GM23338 (cell line): ENCODE measurements at regions not wholly inside any gene's neighbourhood (a gene's known extent, or its start where the extent isn't known, plus 50 kb on each side); places are given as distances from the start of the nearest gene placed in this dataset.

Source experiments
- ATAC-seq: fragments of 200-7000 bp; cut with Tn5 transposase; 3 replicates; pipeline ENCODE4 v1.9.1; 2020
- DNase-seq: peaks from one replicate; pipeline ENCODE4 v3.0.0-alpha.2; 2015; ENCODE audit warnings: low spot score
- H2AFZ ChIP-seq: fragments of 200-600 bp; sonication (generic); 2 replicates; pipeline ENCODE4 v1.8.0; 2016; ENCODE audit warnings: antibody characterized with exemption, mild to moderate bottlenecking, moderate library complexity
- H3F3A ChIP-seq: fragments of 200-600 bp; sonication (generic); replicated peaks from 2 replicates; pipeline ENCODE4 v1.8.0; 2017; ENCODE audit warnings: antibody characterized with exemption, mixed run types, low read depth
- H3K27ac ChIP-seq: fragments of 200-600 bp; sonication (generic); 2 replicates; pipeline ENCODE4 v1.6.1; 2016; ENCODE audit warnings: low read depth
- H3K27me3 ChIP-seq: fragments of 200-600 bp; sonication (generic); 2 replicates; pipeline ENCODE4 v1.8.0; 2016; ENCODE audit warnings: mild to moderate bottlenecking, mixed run types, moderate library complexity; ENCODE audit not compliant: insufficient read depth
- H3K36me3 ChIP-seq: fragments of 200-600 bp; sonication (generic); 2 replicates; pipeline ENCODE4 v1.8.0; 2016; ENCODE audit warnings: mild to moderate bottlenecking; ENCODE audit not compliant: insufficient read depth
- H3K4me1 ChIP-seq: fragments of 200-600 bp; sonication (generic); 2 replicates; pipeline ENCODE4 v1.8.0; 2016; ENCODE audit warnings: mild to moderate bottlenecking, moderate library complexity; ENCODE audit not compliant: insufficient read depth
- H3K4me2 ChIP-seq: fragments of 200-600 bp; sonication (generic); 2 replicates; pipeline ENCODE4 v1.7.1; 2017; ENCODE audit warnings: mixed run types
- H3K4me3 ChIP-seq: fragments of 200-600 bp; sonication (generic); 2 replicates; pipeline ENCODE4 v1.6.1; 2016; ENCODE audit warnings: mixed run types
- H3K79me2 ChIP-seq: fragments of 200-600 bp; sonication (generic); replicated peaks from 2 replicates; pipeline ENCODE4 v1.8.0; 2017; ENCODE audit warnings: mild to moderate bottlenecking; ENCODE audit not compliant: insufficient read depth
- H3K9me2 ChIP-seq: fragments of 200-600 bp; sonication (generic); 2 replicates; pipeline ENCODE4 v1.8.0; 2017; ENCODE audit not compliant: insufficient read depth
- H4K20me1 ChIP-seq: fragments of 200-600 bp; sonication (generic); replicated peaks from 2 replicates; pipeline ENCODE4 v1.8.0; 2017; ENCODE audit warnings: mild to moderate bottlenecking; ENCODE audit not compliant: insufficient read depth
- H3K27ac Mint-ChIP-seq: 2 replicates; pipeline ENCODE4 v1.8.0; 2020; ENCODE audit warnings: inconsistent platforms, mild to moderate bottlenecking, moderate library complexity, mixed read lengths
- H3K27me3 Mint-ChIP-seq: 3 replicates; pipeline ENCODE4 v1.8.0; 2022; ENCODE audit warnings: low read depth, mild to moderate bottlenecking, moderate library complexity, mixed read lengths, inconsistent platforms; ENCODE audit not compliant: insufficient read depth, poor library complexity
- H3K36me3 Mint-ChIP-seq: 3 replicates; pipeline ENCODE4 v1.8.0; 2021; ENCODE audit warnings: low read depth, mild to moderate bottlenecking, inconsistent platforms, moderate library complexity, mixed read lengths
- H3K4me1 Mint-ChIP-seq: 3 replicates; pipeline ENCODE4 v1.8.0; 2020; ENCODE audit warnings: mild to moderate bottlenecking, inconsistent platforms, mixed read lengths
- H3K4me3 Mint-ChIP-seq: 3 replicates; pipeline ENCODE4 v1.8.0; 2021; ENCODE audit warnings: moderate library complexity, mild to moderate bottlenecking, inconsistent platforms, mixed read lengths
- H3K9me3 Mint-ChIP-seq: 3 replicates; pipeline ENCODE4 v1.8.0; 2020; ENCODE audit warnings: moderate library complexity, mild to moderate bottlenecking, inconsistent platforms, mixed read lengths
- CREB1 ChIP-seq: fragments of 250-450 bp; sonication (Bioruptor Pico); IDR thresholded peaks from 2 replicates; pipeline ENCODE4 v1.5.0; 2020; ENCODE audit warnings: low read depth, mild to moderate bottlenecking, moderate library complexity
- TF ChIP-seq, protein P1 (sequence below): fragments of 250-450 bp; sonication (Bioruptor Pico); IDR thresholded peaks from 2 replicates; pipeline ENCODE4 v1.5.0; 2020; ENCODE audit warnings: mild to moderate bottlenecking, moderate library complexity
- TF ChIP-seq, protein P2 (sequence below): IDR thresholded peaks from one replicate; pipeline ENCODE4 v1.6.1; 2018; ENCODE audit warnings: antibody characterized with exemption; ENCODE audit not compliant: unreplicated experiment

GRCh38 chr5:148903587-148903986 lies 77.2 kb downstream of the ADRB2 start:
- no peaks in the 10 kb centered on the region for H3K9me3 Mint-ChIP-seq
- Histone ChIP-seq H3K4me3 (no peak overlapping the region), H3K9me2 (peaks cover 8% of the 10 kb centered on the region; the same call in 1 of the 2 replicates), H3K27ac (no peak overlapping the region), H4K20me1 (no peaks in the 10 kb centered on the region), H3K79me2 (no peaks in the 10 kb centered on the region), H3K4me2 (no peak overlapping the region), H3K27me3 (no peaks in the 10 kb centered on the region), H3K4me1 (peaks cover 5% of the 10 kb centered on the region; the same call in 1 of the 2 replicates), H2AFZ (no peak overlapping the region), H3F3A (no peaks in the 10 kb centered on the region), H3K36me3 (no peaks in the 10 kb centered on the region)
- TF ChIP-seq, protein P1, sequence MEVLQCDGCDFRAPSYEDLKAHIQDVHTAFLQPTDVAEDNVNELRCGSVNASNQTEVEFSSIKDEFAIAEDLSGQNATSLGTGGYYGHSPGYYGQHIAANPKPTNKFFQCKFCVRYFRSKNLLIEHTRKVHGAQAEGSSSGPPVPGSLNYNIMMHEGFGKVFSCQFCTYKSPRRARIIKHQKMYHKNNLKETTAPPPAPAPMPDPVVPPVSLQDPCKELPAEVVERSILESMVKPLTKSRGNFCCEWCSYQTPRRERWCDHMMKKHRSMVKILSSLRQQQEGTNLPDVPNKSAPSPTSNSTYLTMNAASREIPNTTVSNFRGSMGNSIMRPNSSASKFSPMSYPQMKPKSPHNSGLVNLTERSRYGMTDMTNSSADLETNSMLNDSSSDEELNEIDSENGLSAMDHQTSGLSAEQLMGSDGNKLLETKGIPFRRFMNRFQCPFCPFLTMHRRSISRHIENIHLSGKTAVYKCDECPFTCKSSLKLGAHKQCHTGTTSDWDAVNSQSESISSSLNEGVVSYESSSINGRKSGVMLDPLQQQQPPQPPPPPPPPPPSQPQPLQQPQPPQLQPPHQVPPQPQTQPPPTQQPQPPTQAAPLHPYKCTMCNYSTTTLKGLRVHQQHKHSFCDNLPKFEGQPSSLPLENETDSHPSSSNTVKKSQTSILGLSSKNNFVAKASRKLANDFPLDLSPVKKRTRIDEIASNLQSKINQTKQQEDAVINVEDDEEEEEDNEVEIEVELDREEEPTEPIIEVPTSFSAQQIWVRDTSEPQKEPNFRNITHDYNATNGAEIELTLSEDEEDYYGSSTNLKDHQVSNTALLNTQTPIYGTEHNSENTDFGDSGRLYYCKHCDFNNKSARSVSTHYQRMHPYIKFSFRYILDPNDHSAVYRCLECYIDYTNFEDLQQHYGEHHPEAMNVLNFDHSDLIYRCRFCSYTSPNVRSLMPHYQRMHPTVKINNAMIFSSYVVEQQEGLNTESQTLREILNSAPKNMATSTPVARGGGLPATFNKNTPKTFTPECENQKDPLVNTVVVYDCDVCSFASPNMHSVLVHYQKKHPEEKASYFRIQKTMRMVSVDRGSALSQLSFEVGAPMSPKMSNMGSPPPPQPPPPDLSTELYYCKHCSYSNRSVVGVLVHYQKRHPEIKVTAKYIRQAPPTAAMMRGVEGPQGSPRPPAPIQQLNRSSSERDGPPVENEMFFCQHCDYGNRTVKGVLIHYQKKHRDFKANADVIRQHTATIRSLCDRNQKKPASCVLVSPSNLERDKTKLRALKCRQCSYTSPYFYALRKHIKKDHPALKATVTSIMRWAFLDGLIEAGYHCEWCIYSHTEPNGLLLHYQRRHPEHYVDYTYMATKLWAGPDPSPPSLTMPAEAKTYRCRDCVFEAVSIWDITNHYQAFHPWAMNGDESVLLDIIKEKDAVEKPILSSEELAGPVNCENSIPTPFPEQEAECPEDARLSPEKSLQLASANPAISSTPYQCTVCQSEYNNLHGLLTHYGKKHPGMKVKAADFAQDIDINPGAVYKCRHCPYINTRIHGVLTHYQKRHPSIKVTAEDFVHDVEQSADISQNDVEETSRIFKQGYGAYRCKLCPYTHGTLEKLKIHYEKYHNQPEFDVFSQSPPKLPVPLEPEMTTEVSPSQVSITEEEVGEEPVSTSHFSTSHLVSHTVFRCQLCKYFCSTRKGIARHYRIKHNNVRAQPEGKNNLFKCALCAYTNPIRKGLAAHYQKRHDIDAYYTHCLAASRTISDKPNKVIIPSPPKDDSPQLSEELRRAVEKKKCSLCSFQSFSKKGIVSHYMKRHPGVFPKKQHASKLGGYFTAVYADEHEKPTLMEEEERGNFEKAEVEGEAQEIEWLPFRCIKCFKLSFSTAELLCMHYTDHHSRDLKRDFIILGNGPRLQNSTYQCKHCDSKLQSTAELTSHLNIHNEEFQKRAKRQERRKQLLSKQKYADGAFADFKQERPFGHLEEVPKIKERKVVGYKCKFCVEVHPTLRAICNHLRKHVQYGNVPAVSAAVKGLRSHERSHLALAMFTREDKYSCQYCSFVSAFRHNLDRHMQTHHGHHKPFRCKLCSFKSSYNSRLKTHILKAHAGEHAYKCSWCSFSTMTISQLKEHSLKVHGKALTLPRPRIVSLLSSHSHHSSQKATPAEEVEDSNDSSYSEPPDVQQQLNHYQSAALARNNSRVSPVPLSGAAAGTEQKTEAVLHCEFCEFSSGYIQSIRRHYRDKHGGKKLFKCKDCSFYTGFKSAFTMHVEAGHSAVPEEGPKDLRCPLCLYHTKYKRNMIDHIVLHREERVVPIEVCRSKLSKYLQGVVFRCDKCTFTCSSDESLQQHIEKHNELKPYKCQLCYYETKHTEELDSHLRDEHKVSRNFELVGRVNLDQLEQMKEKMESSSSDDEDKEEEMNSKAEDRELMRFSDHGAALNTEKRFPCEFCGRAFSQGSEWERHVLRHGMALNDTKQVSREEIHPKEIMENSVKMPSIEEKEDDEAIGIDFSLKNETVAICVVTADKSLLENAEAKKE (CRISPR knock-in tag): no peak
- TF ChIP-seq, protein P2, sequence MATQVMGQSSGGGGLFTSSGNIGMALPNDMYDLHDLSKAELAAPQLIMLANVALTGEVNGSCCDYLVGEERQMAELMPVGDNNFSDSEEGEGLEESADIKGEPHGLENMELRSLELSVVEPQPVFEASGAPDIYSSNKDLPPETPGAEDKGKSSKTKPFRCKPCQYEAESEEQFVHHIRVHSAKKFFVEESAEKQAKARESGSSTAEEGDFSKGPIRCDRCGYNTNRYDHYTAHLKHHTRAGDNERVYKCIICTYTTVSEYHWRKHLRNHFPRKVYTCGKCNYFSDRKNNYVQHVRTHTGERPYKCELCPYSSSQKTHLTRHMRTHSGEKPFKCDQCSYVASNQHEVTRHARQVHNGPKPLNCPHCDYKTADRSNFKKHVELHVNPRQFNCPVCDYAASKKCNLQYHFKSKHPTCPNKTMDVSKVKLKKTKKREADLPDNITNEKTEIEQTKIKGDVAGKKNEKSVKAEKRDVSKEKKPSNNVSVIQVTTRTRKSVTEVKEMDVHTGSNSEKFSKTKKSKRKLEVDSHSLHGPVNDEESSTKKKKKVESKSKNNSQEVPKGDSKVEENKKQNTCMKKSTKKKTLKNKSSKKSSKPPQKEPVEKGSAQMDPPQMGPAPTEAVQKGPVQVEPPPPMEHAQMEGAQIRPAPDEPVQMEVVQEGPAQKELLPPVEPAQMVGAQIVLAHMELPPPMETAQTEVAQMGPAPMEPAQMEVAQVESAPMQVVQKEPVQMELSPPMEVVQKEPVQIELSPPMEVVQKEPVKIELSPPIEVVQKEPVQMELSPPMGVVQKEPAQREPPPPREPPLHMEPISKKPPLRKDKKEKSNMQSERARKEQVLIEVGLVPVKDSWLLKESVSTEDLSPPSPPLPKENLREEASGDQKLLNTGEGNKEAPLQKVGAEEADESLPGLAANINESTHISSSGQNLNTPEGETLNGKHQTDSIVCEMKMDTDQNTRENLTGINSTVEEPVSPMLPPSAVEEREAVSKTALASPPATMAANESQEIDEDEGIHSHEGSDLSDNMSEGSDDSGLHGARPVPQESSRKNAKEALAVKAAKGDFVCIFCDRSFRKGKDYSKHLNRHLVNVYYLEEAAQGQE: no peak
- no peak for TF ChIP-seq CREB1
- H3K27me3 Mint-ChIP-seq: no peaks in the 10 kb centered on the region
- H3K4me3 Mint-ChIP-seq: no peak overlapping the region
- H3K27ac Mint-ChIP-seq: no peak overlapping the region
- H3K36me3 Mint-ChIP-seq: no peaks in the 10 kb centered on the region
- DNase-seq: no peak
- peaks cover 2% of the 10 kb centered on the region; the same call in 2 of the 3 replicates for H3K4me1 Mint-ChIP-seq
- ATAC-seq: no peak
